Activated CD4-positive, alpha-beta T cell treated with anti-CD3 and anti-CD28 coated beads, Interleukin-2, Interleukin-4, amounts not matched to agents 100 ng/mL and 50 ng/mL, durations not matched to agents 16 hours and 8 hours (primary cell): ENCODE measurements at regions not wholly inside any gene's neighbourhood (a gene's known extent, or its start where the extent isn't known, plus 50 kb on each side); places are given as distances from the start of the nearest gene placed in this dataset.
A peak's percentile ranks its signal among the peaks of the same experiment; 100 is the strongest.
"Not testable (repeated sequence)": the region's sequence is repeated elsewhere in the genome, so short reads cannot be mapped to it uniquely, and the experiment has no call there.

Source experiments
- DNase-seq: peaks from one replicate; pipeline ENCODE4 v3.0.0-alpha.2; 2020; ENCODE audit warnings: low spot score

- DNase-seq = no peak
Observed at GRCh38 chr7:131148258-131148657, 179.4 kb upstream of the MKLN1 start.

GRCh38 chr7:131148708-131149428, 178.8 kb upstream of the MKLN1 start:
- no peak for DNase-seq

GRCh38 chr7:131149429-131149773, 178.3 kb upstream of the MKLN1 start:
- no peak for DNase-seq

GRCh38 chr7:131149840-131150239, 177.8 kb upstream of the MKLN1 start:
- no peak for DNase-seq

GRCh38 chr7:131151034-131151433, 176.6 kb upstream of the MKLN1 start:
- no peak for DNase-seq

GRCh38 chr7:131152766-131153165, 174.9 kb upstream of the MKLN1 start:
- DNase-seq = no peak

GRCh38 chr7:131154380-131154779, 173.3 kb upstream of the MKLN1 start:
- no peak for DNase-seq

GRCh38 chr7:131157530-131158243, 170.0 kb upstream of the MKLN1 start:
- DNase-seq = no peak

GRCh38 chr7:131158244-131158636, 169.4 kb upstream of the MKLN1 start:
- DNase-seq = not testable (repeated sequence)

- no peak for DNase-seq
Observed at GRCh38 chr7:131159961-131160361, 167.7 kb upstream of the MKLN1 start.

GRCh38 chr7:131161103-131161502, 166.6 kb upstream of the MKLN1 start:
- DNase-seq = no peak

GRCh38 chr7:131164025-131164925, 163.4 kb upstream of the MKLN1 start:
- no peak for DNase-seq

- DNase-seq = no peak
Observed at GRCh38 chr7:131166066-131166465, 161.6 kb upstream of the MKLN1 start.

GRCh38 chr7:131170440-131171271, 157.0 kb upstream of the MKLN1 start:
- no peak for DNase-seq

GRCh38 chr7:131173145-131173890, 154.4 kb upstream of the MKLN1 start:
- DNase-seq = no peak

- no peak for DNase-seq
Observed at GRCh38 chr7:131174391-131174790, 153.3 kb upstream of the MKLN1 start.

GRCh38 chr7:131174855-131175254, 152.8 kb upstream of the MKLN1 start:
- DNase-seq = no peak

- DNase-seq = no peak
Observed at GRCh38 chr7:131182446-131183058, 145.1 kb upstream of the MKLN1 start.

GRCh38 chr7:131183072-131183471, 144.6 kb upstream of the MKLN1 start:
- DNase-seq = no peak

GRCh38 chr7:131183611-131184119, 144.0 kb upstream of the MKLN1 start:
- DNase-seq = peak; percentile 44
